SHP77 (cell line): ENCODE measurements at regions not wholly inside any gene's neighbourhood (a gene's known extent, or its start where the extent isn't known, plus 50 kb on each side); places are given as distances from the start of the nearest gene placed in this dataset.
"Not testable (repeated sequence)": the region's sequence is repeated elsewhere in the genome, so short reads cannot be mapped to it uniquely, and the experiment has no call there.

ENCODE experiments used
- DNase-seq, 2 experiments: peaks; one replicate each; lab custom pipeline; 2025; lab: John Stamatoyannopoulos, UW

- not testable (repeated sequence) for DNase-seq
These were observed 824.7 kb downstream of the LRRTM4 start for GRCh38 chr2:76697439-76697838.

GRCh38 chr2:76692908-76693307, 829.3 kb downstream of the LRRTM4 start:
- no peak for DNase-seq

DNA sequence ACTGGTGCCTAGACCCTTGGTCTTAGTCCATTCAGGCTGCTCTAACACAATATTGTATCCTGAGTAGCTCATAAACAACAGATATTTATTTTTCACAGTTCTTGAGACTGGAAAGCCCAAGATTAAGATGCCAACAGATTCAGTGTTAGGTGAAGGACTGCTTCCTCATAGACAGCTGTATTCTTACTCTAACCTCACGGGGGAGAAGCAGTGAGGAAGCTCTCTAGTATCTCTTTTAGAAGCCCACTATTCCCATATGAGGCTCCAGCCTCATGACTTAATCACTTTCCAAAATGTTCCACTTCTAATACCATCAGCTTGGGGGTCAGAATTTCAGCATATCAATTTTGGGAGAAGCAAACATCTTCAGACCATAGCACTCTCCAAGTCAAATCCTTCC, 833.4 kb downstream of the LRRTM4 start:
- no peak for DNase-seq

GRCh38 chr2:76687923-76688322, 834.3 kb downstream of the LRRTM4 start:
- no peak for DNase-seq

- no peak for DNase-seq
These were observed 837.4 kb downstream of the LRRTM4 start for GRCh38 chr2:76684756-76685155.

DNA sequence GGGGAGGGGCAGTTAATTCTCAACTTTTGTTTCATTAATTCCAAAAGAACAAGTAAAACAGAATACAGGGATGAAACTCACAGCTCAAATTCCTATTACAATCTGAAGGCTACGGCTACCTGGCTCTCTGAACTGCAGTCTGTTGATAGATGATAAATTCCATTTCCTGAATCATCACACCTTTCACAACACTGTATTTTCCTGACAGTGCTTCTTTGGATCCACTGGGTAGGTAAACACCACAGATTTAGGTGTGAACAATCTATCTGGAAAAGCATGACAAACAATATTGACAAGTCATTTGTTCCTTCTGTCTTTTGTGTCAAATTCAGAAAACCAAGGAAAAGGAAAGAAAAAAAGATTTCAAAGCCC, 843.2 kb downstream of the LRRTM4 start:
- no peak for DNase-seq

DNA sequence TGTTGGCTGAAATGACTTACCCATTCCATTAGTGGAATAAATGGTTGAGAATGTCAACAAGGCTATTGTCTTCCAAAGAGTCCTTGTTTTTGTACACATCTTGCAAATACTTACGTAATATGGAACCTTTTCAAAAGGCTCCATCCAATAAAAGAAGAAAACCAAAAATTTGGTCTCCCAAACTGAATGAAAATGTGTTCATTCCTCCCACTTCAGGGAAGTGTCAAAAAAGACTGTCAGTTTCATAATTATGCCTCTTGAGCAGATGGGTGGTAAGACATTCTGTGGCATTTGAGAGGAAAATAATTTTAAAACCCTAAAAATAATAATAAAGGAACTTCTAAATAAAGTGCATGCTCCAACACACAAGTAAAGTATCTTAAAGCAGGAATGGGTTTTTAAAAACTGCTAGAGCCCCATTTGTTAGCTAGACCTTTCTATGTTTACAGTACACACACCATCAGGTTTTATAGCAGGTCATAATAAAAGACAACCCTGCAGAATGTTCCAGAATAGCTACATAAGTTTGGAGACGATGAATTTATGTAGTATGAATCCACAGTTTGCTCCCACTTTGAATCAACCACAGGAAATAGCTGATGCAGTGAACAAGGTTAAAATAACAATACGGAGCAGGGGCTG, 843.7 kb downstream of the LRRTM4 start:
- no peak for DNase-seq

DNA sequence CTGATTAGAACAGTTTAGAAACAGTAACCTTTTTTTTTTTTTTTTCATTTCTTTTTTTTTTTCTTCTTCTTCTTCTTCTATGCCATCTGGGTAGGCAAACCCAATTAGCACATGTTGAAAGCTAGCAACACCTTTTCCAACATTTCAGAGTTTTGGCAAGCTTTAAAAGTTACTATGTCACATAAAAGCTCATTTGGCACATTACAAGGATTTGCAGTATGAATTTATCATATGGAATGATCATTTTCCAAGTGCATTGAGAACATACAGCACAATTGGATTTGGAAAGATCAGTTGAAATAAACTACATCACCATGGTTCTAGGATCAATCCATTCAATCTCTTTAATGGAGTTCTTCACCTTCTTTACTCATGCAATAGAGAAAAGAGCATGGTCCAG, 847.0 kb downstream of the LRRTM4 start:
- no peak for DNase-seq

DNA sequence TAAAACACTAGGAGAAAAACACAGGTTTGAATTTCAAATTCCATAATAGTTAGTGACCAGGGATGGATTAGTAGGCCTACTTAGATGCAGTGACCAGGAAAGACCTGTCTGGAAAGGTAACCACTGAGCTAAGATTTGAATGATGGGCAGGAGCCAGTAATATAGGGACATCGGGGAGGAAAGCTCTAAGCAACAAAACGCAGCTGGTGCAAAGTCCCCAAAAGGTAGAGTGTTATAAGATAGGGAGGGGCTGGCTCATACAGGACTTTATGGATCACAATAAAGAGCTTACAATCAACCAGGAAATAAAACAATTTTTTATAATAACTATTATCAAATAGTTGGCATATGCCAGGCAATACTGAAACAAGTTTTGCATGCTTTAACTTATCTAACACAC, 849.4 kb downstream of the LRRTM4 start:
- no peak for DNase-seq

DNA sequence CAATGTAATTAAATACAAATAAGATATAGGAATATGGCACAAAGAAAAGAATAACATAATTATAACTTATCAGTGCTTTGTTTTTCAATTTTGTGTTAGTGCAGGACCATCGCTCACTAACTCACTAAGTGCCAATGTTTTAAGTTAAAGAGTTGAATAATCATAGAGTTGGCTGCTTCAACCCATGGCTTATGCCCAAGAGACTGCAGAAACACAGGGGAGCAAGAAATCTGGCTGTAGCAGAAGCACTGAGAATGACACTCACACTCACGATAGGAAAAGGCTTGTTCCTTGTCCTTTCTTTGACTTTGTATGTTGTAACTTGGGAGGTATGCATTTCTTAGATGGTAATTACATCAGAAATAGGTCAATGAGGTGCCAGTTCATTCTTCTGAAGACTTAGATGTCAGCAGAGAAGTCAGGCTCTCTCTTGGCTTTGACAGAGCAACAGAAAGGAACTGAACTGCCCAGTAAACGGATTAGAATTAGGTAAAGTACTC, 852.2 kb downstream of the LRRTM4 start:
- DNase-seq = no peak

- DNase-seq = no peak
These were observed 853.9 kb downstream of the LRRTM4 start for GRCh38 chr2:76668279-76668678.

DNA sequence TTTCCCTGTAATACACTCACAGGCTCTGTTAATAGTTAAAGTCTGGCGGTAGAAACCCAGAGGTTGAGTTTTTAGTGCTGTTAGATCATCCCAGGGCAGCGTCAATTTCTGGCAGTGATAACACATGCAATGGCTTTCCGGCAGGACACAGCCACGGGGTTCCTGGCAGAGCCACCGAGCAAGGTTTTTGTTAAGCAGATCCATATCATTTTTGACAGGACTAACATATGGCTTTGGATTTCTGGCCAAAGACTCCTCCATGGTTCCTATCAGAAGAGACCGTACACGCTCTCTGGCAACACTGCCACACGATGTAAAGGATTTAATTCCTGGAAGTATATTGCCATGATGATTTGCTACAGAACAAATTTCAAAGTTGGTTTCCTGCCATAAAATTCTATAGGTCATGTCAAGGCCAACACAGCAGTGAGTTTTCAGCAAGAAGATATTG, 854.3 kb downstream of the LRRTM4 start:
- no peak for DNase-seq

DNA sequence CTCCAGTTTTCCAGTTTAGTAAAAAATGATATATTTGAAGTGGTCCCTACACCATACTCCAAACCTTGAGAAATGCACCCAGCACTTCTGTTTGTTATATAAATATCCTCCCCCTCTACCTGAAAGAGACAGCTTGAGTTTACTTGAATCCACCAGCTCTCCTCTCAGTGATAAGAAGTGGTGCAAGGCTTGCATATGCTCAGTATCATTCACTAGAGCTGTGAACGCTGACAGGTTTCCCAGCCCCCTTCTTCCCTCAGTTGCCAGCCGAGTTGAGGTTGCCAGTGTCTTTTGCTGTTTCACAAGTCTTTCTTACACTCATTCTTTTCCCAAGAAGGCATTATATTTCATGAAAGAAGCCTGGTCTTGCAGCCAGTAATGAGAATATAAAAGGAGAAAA, 880.0 kb downstream of the LRRTM4 start:
- DNase-seq = no peak

DNA sequence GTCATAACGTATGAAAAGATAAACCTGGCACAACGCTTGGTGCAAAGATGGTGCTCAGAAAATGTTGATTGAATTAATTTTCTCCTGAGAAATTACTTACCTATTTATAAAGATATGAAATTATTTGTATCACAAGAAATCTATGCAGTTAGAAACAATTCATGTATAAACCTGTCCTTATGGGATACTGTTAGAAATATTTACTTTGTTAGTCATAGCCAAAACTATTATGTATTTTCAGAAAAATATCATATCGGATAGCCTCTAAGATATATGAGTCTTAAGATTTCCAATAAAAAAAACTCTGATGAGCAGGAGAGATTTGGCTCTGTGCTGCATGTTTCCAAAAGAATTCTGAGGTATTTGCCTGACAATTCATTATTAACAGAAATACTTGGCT, 880.7 kb downstream of the LRRTM4 start:
- no peak for DNase-seq

DNA sequence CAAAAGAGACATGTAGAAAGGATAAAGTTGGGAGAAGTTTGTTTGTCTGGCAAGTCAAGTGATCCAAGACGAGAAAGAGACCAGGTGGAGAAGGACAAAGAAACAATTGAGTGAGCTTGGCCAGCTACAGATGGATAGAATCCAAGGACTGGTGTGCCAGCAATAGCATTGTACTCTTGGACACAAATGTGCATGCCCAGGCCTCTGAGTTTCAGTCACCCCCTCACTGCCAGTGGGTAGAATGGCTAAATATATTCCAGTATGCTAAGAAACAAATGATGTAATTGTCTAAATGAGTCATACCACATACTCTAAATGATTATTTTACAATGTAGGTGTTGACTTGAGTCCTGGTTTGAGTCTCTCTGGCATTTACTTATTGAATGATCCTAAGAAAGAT, 881.3 kb downstream of the LRRTM4 start:
- DNase-seq = no peak

DNA sequence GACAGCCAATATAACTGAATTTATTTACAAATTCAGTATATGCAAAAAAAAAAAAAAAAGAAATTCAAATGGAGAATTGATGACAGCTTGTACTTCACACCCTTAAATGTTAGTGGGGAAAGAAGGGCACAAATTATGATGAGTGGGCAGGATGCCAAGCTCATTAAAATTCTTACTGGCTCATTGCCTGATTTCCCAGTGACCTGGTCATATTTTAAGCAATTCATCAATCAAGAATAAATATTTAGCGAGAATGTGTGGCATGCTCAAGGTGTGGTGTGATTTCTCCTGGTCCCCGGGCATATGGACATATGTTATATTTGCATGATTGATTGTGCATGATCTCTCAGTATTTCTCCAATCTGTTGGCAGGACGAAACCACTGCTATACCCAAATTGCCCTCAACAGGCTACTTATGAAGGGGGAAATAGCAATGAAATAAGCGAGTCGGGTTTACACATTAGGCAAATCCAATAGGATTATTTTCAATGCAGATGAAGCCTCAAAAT, 883.0 kb downstream of the LRRTM4 start:
- no peak for DNase-seq

DNA sequence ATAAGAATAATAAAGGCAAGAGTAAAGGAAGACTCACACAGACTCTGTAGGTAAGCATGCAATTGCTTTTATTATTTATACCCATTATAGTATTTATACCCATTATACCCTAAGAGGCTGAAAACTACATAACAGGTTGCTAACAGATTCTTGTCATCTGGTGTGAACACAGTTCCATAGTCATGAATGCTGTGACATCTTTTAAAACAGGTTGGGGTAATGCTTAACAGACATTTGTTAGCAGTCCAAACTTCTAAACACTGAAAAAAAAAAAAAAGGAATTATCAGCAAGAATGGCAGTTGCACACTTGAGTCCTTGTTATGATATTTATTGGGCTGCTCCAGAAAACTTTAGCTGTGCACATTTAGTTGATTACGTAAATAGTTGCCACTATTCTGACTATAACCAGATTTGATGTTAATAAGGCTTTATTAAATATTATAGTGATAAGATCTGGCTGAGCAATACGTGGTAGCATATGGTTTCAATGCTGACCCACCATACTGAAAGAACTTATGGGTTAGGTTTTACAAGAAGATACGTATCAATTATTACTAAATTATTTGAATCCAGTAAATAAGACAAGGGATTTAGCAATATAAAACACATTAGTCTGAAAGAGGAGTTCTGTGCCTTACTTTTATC, 888.8 kb downstream of the LRRTM4 start:
- no peak for DNase-seq

- DNase-seq = no peak
These were observed 897.1 kb downstream of the LRRTM4 start for GRCh38 chr2:76625101-76625500.

GRCh38 chr2:76613330-76613729, 902.6 kb upstream of the GCFC2 start:
- DNase-seq = no peak

DNA sequence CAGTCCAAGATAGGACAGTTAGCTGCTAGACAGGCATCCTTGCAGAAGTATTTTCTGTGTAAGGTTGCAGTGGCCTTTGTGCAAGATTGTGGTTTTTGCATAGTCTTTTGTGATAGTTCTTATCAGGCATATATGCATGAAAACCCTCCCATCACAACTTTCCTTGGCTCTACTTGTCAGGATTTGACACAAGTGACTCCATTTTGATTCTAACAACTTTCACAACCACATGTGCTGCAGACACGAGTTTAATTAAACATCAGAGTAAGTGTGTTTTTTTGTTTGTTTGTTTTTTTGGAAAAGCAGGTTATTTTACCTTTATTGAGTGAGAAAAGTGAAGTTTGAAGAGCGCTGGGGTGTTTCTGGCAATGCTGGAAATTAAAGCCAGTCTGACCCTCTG, 902.0 kb upstream of the GCFC2 start:
- no peak for DNase-seq

- no peak for DNase-seq
These were observed 899.7 kb upstream of the GCFC2 start for GRCh38 chr2:76610451-76610850.

GRCh38 chr2:76599732-76600368, 889.1 kb upstream of the GCFC2 start:
- DNase-seq = peak; percentile 74 to 85

GRCh38 chr2:76584474-76584873, 873.8 kb upstream of the GCFC2 start:
- no peak for DNase-seq
